HG03565 (cell line): ENCODE measurements at regions not wholly inside any gene's neighbourhood (a gene's known extent, or its start where the extent isn't known, plus 50 kb on each side); places are given as distances from the start of the nearest gene placed in this dataset.
"Not testable (repeated sequence)": the region's sequence is repeated elsewhere in the genome, so short reads cannot be mapped to it uniquely, and the experiment has no call there.

ENCODE experiments used
- ATAC-seq: cut with Tn5 transposase; IDR thresholded peaks from one replicate; pipeline ENCODE4 v1.9.1; 2021; ENCODE audit warnings: mild to moderate bottlenecking, moderate library complexity; ENCODE audit not compliant: unreplicated experiment

DNA sequence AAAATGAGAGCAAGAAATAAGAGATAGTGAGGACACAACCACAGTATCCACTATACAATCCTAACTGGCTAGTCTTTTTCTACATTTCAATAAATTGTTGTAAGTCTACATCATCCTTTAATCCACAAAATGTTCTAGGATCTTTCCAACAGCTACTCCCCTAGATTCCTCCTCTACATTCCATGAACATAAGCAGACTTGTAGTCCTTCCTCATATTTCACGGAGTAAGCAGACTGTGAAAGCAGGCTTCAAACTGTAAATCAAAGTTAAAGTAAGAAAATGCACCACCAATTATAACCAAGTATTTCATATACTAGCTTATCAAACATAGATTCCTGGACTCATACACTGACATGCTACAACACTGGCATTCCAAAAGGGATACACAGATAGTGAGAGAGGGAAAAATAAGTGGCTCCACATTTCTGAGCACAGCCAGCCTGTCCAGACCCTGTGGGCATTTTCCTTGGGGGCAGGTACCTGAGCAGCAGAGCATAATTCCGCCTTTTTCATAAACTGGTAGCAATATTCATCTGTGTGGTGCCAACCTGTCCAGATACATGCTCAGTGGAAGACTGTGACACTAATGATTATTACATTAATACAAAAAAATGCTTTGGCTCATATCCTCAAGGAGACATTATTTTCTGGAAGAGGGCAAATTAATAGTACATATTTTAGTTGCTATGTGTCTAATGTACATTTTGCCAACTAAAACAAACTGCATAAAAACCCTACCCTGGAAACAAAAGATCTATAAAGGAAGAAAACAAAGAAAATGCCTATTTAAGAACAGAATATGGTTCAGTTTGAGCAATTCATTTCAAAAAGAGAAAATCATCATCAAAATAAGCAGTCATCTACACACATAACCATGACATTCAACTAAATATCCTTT lies 113.3 kb upstream of the FSCB start:
- ATAC-seq = no peak

DNA sequence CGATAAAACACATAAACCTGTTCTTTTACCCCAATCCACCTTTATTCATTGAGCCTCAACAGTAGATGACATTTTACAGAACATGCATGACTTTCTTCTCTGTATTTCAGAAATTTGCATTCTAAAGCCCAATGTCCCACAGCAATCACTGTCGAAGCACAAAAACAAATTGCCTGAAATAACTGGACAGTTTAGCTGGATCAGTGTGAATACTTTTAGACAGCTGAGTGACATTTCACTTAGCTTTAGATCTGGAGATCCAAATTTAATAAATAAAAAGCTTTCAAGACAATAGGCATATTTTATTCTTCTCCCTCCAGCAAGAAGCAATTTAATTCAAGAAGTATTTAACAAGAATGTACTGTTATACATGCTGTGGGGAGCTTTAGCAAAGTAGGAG lies 109.1 kb upstream of the FSCB start:
- no peak for ATAC-seq

DNA sequence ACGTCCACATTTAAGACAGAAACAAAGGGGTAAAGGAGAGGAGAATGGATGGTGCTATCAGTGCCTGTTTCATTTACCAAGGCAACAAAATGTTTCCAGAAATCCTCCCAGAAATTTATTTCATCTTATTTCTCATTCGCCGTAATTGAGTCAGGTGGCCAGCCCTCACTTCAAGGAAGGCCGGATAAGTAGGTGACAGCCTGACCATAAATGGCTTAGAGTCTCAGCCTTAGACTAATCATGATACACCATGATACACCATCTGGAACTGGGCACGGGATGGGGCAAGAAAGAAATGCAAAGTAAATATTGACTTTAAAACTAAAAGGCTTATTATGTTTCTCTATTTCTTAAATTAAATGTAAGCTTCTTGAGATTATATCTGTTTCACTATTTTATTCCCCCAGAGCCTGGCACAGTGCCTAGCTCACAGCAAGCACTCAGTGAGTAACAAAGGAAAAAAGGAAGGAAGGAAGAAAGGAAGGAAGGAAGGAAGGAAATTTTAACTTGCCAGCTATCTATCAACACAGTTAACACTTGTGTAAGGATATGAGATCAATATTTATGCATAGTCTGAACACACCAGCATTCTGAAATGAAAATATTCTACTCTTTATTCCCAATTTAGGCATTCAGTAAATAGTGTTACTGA lies 106.1 kb upstream of the FSCB start:
- ATAC-seq = no peak

DNA sequence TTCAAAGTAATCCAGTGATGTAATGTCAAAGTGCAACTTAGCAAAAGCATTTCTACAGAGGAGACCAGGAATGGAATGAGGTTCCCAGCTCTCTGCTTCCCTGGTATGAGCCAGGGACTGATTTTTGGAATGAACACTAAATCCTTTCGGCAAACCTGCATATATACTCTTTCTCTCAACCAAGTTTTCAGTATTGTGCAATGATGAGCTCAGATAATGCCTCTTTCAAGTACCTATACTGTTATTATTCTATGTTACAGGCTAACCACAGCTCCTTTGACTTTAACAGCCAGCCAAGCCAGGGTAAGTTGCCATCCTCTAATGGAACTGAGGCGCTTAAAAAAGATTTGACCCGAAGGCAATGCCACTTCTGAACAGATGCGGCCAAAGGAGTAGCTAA lies 104.9 kb upstream of the FSCB start:
- no peak for ATAC-seq

DNA sequence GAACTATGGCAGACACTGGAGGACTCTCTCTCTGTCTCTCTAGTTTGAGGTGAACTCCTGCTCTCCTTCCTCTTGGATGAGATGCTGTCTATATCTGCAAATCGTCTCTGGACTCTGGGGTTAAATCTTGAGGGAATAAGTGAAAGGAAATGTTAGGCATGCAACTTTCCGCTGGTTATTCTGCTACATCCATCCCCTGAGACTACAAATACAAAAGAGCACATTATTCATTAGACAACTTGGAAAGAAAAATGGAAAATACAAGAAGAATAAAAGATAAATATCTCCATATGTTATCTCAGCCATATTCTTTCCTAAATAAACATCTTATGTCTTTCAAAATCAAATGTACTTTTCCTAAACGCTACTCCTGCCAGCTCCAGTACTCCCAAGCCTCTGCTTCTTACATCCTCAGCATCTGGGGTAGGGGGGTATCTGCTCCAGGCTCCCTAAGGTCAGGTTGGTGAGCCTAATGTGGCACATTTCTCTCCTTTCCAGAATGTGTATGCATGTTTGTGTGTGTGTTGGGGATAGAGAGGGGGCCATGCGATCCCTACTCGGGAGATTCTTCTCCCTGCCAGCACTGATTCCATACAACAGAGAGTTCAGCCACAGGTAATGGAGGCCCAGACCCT lies 102.9 kb upstream of the FSCB start:
- no peak for ATAC-seq

DNA sequence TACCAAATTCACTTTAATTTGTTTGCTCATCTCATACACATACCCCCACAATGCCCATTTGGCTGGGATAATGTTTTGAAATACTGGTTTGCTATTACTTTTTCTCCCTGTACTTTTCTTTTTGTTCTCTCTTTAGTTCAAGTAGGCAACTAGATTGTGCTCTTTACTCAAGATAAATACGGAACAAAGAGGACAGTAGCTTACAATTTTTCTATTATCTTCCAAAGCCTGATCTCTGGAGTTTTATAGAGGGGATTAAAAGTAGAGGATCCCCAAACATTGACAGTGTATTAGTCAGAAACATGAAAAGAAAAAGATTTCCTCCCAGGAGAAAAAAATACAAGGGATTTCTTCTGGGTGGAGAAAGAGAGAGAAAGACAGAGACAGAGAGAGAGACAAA lies 102.1 kb upstream of the FSCB start:
- no peak for ATAC-seq

DNA sequence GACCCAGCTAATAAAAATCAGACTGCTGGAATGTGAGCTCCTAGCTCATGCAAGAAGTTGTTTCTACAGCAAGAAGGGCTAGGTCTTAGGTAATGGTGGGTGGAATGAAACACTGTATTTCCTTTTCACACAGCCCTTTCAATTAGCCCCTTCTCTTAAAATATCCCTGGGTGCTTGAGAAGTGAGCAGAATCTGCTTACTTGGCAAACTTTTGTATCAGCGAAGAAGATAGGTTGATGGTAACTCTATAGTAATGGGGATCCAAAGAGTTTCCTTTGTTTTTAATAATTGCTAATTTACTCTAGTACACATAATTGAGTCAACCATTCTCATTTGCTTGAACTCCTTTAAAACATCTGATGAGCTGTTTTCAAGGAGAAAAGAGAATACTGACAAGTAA lies 100.6 kb upstream of the FSCB start:
- no peak for ATAC-seq

DNA sequence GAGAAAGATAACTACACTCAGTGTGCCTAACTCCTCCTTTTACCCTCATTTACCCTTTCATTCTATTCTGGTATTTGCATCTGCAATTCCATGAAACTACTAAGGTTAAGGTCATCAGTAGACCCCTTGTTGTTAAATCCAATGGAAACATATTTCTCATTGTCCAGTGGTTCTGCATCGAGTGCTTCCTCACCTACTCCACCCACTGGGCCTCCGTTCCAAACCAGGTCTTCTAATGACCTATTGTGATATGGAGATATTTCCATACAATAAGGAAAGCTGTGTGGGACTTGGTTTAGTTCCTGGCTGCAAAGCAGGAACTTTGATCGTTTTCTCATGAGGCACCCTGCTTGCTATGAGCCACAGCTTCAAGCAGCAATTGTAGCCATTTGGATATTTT lies 99.5 kb upstream of the FSCB start:
- ATAC-seq = no peak

DNA sequence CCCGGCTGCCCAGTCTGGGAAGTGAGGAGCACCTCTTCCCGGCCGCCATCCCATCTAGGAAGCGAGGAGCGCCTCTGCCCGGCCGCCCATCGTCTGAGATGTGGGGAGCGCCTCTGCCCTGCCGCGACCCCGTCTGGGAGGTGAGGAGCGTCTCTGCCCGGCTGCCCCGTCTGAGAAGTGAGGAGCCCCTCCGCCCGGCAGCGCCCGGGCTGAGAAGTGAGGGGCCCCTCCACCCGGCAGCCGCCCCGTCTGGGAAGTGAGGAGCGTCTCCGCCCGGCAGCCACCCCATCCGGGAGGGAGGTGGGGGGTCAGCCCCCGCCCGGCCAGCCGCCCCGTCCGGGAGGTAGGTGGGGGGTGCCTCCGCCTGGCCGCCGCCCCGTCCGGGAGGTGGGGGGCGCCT lies 94.2 kb upstream of the FSCB start:
- ATAC-seq = not testable (repeated sequence)

DNA sequence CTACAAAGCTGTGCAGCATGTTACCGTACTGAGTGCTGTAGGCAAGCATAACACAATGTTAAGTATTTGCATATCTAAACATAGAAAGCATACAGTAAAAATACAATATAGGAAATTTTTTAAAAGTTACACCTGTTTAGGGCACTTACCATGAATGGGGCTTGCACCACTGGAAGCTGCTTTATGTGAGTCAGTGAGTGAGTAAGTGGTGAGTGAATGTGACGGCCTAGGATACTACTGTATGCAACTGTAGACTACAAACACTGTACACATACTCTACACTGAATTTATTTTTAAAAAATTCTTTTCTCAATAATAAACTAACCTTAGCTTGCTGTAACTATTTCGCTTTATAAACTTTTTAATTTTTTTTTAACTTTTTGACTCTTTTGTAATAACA lies 82.1 kb upstream of the FSCB start:
- no peak for ATAC-seq

DNA sequence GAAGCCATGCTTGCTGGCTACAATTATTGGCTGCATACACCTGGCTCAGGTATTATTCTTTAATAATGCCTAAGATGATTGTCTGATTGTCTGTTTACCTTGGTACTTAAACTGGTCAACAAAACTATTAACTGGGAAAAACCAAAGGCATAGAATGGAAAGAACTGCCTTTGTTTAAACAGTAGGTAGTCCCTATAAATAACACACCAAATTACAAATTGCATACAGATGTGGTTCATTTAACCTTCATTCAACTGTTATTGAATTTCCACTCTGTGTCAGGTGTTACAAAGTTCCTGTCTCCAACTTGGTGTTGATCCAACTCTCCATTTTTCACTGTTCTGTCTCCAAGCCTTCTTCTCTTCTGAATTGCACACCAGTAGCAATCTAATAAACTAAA lies 79.8 kb upstream of the FSCB start:
- ATAC-seq = no peak

DNA sequence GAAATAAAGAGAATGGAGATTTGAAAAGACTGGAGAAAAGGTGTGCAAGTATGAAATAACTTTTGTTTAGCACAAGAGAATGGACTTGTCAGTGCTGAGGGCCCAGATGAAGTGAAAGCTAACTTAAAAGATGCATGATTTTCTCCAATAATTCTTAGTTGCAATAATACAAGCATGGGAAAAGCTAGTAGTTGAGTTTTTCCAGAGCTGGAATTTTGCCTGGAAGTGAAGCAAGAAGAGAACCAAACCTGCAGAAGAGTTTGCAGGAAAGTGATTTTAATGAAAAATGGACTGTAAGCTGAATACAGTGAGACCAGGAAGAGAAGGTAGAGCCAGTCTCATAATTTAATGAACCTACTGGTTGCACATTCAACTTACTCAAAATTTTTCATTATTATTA lies 69.3 kb upstream of the FSCB start:
- ATAC-seq = no peak

DNA sequence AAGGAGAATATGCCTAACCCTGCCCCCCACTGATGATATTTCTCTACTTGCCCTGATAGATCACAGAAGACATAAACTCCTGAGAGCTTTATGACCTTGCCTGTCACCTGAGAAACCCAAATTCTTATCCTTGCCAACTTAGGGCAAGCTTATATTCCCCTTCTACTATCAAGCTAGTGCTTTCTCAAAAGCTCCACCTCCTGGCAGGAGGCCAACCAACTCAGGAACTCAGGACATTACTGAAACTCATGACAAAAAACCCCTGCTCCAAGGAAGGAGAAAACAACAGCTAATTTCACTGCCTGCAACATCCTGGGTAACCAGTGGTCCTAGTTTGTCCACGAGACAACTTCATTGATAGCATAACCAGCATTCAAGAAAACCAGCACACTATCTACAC lies 60.9 kb upstream of the FSCB start:
- ATAC-seq = no peak

DNA sequence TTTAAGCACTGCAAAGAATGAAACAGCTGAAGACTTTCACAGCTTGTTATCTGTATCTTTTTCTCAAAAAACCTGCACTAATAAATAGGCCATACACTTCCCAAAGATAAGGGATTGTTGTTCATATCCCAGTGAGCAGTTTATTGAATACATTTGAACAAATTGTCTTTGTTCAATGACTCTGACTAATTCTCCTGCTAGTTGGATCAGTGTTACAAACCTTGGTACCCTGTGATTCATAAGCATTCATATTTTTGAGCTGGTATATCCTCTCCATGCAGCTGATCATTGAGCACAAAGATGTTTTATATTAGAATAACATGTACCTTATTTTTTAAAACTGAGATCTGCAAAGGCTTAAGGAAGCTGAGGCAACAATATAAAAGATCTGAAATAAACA lies 58.9 kb upstream of the FSCB start:
- ATAC-seq = no peak

DNA sequence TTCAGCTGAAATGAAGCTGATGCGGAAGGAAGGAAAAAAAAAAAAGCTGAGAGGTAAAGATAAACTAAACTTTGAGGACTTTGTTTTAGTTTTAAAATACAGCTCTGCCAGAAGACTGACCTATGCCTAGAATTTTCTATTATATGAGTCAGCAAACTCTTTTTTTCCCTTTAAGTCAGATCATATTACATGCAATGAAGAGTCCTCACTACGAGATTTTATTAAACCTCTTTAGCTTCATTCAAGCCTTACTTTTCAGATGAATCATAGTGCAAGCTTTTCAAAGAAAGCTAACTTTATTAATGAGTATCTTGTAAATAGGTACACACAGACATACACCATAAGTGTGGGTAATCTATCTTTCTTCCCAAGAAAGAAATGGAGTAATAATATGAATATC lies 57.8 kb upstream of the FSCB start:
- ATAC-seq = no peak
